ENCODE measurements at regions not wholly inside any gene's neighbourhood (a gene's known extent, or its start where the extent isn't known, plus 50 kb on each side); places are given as distances from the start of the nearest gene placed in this dataset.

DNA sequence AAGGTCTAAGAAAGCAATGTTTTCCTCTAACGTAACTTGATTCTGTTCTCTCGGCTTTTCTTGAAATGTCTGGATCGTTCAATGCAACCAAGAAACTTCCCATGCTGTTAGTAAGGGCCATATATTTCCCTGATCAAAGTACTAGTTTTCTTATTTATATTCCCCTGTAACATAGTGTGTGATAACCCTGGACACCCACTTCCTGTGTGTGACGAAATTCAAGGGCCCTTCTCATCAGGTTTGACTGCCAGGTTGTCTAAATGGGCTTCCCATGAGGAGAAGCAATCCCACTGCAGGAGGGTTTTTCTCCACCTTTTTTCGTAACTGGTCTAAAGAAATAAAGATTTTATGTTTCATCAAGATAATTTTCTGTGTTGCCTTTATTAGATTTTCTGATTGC, 102.6 kb upstream of the RPS6KA2 start:
- no peaks in the 10 kb centered on the region for H3K36me3 Mint-ChIP-seq (ENCODE audit: low read depth)

DNA sequence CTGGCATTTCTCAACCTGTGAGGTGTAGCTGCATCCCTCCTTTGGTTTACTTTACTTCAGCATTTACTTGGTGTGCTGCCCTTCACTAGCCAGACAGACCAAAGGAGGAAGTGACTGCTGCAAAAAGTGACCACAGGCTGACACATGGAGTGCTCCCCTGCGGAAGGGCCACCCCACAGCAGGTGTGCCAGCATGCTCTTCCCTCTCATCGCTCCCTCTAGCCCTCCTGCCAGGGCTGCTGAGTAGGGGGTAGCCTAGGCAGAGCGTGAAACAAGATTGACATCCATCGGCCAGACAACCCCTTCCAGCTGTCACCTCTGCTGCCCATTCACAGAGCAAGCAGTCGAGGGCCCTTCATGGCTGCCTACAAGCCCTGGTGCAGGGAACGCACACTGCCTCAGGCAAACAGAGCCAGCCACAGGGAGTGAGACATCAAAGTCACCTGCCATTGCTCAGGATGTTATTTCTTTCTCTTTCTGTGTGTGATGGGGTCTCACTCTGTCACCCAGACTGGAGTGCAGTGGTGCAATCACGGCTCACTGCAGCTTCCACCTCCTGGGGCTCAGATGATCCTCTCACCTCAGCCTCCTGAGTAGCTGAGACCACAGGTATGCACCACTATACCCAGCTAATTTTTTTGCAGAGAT, 102.0 kb upstream of the RPS6KA2 start:
- H3K27me3 Mint-ChIP-seq (ENCODE audit: insufficient read depth): no peaks in the 10 kb centered on the region
- no peaks in the 10 kb centered on the region for H3K36me3 Mint-ChIP-seq (ENCODE audit: low read depth)
- intact Hi-C loops (cut with micrococcal nuclease): no loop called here
- H3K9me3 Mint-ChIP-seq: no peaks in the 10 kb centered on the region
- no peak for DNase-seq (ENCODE audit: low spot score)
- H3K4me1 Mint-ChIP-seq (ENCODE audit: low read depth): no peaks in the 10 kb centered on the region
- H3K4me3 Mint-ChIP-seq: no peak overlapping the region
- H3K27ac Mint-ChIP-seq: no peak overlapping the region

More for the DNA sequence above, 102.6 kb upstream of the RPS6KA2 start:
- intact Hi-C loops (cut with micrococcal nuclease): no loop called here
- H3K4me3 Mint-ChIP-seq: no peak overlapping the region
- H3K27ac Mint-ChIP-seq: no peak overlapping the region
- H3K27me3 Mint-ChIP-seq (ENCODE audit: insufficient read depth): no peaks in the 10 kb centered on the region
- no peaks in the 10 kb centered on the region for H3K4me1 Mint-ChIP-seq (ENCODE audit: low read depth)
- no peak for DNase-seq (ENCODE audit: low spot score)
- H3K9me3 Mint-ChIP-seq: no peaks in the 10 kb centered on the region

DNA sequence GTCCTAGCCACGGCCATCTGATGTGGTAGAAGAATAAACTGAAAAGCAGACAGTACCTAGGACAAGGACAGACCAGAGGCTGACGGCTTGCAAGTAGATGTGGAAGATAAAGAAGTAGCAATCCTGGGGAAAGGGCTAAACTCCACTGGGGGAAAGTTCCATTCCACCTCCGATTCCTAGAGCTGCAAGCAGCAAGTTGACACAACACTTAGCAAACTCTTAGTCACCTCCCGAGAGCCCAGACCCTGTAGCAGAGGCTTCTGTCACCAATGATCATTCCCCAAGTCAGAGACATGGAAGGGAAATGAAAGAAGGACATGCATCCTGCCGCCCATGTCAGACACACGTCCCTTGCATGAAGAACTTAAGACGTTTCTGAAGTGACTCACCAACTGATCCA, 99.2 kb upstream of the RPS6KA2 start:
- DNase-seq (ENCODE audit: low spot score): no peak
- H3K4me1 Mint-ChIP-seq (ENCODE audit: low read depth): no peaks in the 10 kb centered on the region

DNA sequence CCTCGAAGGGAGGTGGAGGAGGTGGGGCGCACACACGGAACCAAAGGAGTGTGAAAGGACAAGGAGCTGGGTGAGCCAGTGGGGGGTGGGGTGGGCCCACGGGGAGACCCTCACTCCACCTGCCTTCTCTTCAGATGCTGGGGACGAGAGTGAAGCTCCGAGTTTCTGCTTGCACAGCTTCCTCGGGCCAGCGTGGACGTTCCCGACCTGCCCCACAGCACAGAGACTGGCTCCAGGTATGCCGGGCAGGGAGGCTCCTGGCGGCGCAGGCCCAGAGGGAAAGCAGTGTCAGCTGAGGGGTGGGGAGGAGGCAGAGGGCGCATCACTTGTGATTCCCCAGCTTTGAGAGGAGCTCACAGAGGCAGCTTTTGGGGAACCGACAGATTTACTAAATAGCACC, 98.5 kb upstream of the RPS6KA2 start:
- H3K4me3 Mint-ChIP-seq: no peak overlapping the region
- intact Hi-C loops (cut with micrococcal nuclease): no loop called here
- no peaks in the 10 kb centered on the region for H3K9me3 Mint-ChIP-seq
- H3K4me1 Mint-ChIP-seq (ENCODE audit: low read depth): no peaks in the 10 kb centered on the region
- no peak for DNase-seq (ENCODE audit: low spot score)
- H3K27ac Mint-ChIP-seq: no peak overlapping the region
- no peaks in the 10 kb centered on the region for H3K36me3 Mint-ChIP-seq (ENCODE audit: low read depth)
- peaks cover 3% of the 10 kb centered on the region for H3K27me3 Mint-ChIP-seq (ENCODE audit: insufficient read depth)

More for the DNA sequence above, 99.2 kb upstream of the RPS6KA2 start:
- Mint-ChIP-seq H3K4me3 (no peak overlapping the region), H3K9me3 (no peaks in the 10 kb centered on the region), H3K27me3 (ENCODE audit: insufficient read depth) (no peaks in the 10 kb centered on the region), H3K27ac (no peak overlapping the region), H3K36me3 (ENCODE audit: low read depth) (no peaks in the 10 kb centered on the region)
- intact Hi-C loops (cut with micrococcal nuclease): no loop called here

DNA sequence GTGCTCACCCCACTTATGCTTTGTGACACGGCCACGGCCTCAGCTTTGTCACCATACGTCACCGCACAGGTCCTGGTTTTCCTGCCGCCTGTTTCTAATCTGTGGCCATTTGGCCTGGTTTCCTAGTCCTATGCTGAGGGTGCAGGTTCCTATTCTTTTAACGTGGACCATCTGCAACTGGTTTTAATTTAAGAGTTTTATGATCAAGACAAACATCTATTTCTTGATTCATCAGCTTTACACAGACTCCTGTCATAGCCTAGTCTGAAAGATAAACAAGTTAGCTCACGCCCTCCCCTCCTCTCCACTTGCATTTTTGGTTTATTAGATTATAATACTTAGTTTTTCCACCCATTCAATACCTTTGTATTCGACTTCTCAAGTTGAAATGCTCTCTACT, 97.5 kb upstream of the RPS6KA2 start:
- intact Hi-C loops (cut with micrococcal nuclease): no loop called here
- DNase-seq (ENCODE audit: low spot score): no peak
- Mint-ChIP-seq H3K27me3 (ENCODE audit: insufficient read depth) (peaks cover 5% of the 10 kb centered on the region), H3K4me1 (ENCODE audit: low read depth) (no peaks in the 10 kb centered on the region), H3K4me3 (no peak overlapping the region), H3K9me3 (no peaks in the 10 kb centered on the region), H3K27ac (no peak overlapping the region), H3K36me3 (ENCODE audit: low read depth) (no peaks in the 10 kb centered on the region)

DNA sequence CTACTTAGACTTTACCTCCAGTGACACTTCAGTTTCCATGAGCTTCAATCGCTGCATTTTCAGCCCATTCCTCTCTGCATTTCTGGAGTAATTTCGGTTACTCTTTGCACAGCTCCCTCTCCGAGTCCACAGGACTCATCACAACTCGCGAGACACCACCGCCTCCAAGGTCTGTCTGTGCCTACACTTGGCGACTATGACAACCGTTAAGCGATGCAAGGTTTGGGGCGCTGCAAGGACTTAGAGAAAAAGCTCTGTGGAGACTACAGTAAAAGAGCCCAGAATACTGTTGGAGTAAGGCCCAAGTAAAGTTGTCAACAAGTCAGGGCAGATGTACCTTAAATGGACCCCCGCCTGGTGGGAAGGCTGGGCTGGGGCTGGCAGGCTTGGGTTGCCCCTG, 95.7 kb upstream of the RPS6KA2 start:
- intact Hi-C loops (cut with micrococcal nuclease): no loop called here
- Mint-ChIP-seq H3K27ac (no peak overlapping the region), H3K27me3 (ENCODE audit: insufficient read depth) (peaks cover 9% of the 10 kb centered on the region), H3K36me3 (ENCODE audit: low read depth) (no peaks in the 10 kb centered on the region), H3K4me1 (ENCODE audit: low read depth) (no peaks in the 10 kb centered on the region), H3K9me3 (no peaks in the 10 kb centered on the region), H3K4me3 (no peak overlapping the region)
- no peak for DNase-seq (ENCODE audit: low spot score)

DNA sequence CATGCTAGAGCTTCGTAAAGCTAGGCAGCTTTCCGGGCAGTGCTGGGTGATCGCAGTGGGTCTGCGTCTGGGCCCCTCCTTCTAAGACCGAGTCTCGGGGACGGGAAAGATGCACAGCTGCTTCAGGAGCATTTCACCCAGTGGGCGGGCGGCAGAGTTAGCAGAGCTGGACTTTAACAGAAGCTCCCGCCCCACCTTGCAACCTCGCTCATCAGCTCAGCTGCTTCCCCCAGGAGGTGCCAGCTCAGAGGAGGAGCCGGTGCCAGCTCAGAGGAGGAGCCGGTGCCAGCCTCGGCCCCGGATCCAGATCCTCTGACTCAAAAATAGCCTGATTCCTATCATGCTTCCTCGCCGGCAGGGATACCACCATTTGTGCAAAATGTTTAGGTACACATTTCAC, 94.5 kb upstream of the RPS6KA2 start:
- no peaks in the 10 kb centered on the region for H3K4me1 Mint-ChIP-seq (ENCODE audit: low read depth)
- H3K27me3 Mint-ChIP-seq (ENCODE audit: insufficient read depth): peaks cover 13% of the 10 kb centered on the region
- no peaks in the 10 kb centered on the region for H3K9me3 Mint-ChIP-seq
- H3K36me3 Mint-ChIP-seq (ENCODE audit: low read depth): no peaks in the 10 kb centered on the region
- H3K4me3 Mint-ChIP-seq: no peak overlapping the region
- no peak overlapping the region for H3K27ac Mint-ChIP-seq
- intact Hi-C loops (cut with micrococcal nuclease): no loop called here
- DNase-seq (ENCODE audit: low spot score): no peak

DNA sequence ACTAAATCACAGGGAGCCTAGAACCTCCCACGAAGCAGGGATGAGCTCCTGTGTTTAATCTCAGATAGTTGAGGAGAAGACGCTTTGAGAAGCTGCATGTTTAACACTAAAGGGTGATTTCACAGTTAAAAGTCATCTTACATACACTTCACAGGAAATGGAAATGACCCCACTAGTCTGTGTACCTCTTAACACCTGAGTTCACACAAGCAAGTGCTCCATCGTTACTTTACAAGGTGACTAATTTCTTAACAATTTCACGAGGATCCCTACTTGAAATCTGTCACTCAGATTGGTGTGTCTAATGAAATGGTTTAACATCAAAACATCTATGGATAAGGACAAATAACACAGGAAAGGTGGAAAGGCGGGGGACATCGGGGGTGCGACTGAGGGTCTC, 93.8 kb upstream of the RPS6KA2 start:
- no peak overlapping the region for H3K4me3 Mint-ChIP-seq
- no peak overlapping the region for H3K27ac Mint-ChIP-seq
- intact Hi-C loops (cut with micrococcal nuclease): no loop called here
- no peaks in the 10 kb centered on the region for H3K9me3 Mint-ChIP-seq
- DNase-seq (ENCODE audit: low spot score): no peak
- H3K4me1 Mint-ChIP-seq (ENCODE audit: low read depth): no peaks in the 10 kb centered on the region
- no peaks in the 10 kb centered on the region for H3K36me3 Mint-ChIP-seq (ENCODE audit: low read depth)
- peaks cover 14% of the 10 kb centered on the region for H3K27me3 Mint-ChIP-seq (ENCODE audit: insufficient read depth)

DNA sequence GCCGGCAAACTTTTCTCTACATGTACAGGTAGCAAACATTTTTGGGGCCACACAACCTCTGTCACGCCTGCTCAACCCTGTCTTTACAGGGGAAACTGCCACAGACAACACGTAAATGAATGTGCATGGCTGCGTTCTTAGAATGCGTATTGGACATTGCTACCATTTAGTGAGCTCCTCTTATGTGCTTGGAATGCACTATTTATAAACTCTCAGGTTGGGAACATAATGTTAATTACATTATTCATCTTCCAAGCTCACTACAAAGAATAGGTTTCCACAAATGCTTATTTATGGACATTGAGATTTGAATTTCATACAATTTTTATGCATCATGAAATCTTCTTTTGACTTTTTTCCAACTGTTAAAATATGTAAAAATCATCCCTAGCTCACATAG, 92.0 kb upstream of the RPS6KA2 start:
- Mint-ChIP-seq H3K4me1 (ENCODE audit: low read depth) (no peaks in the 10 kb centered on the region), H3K4me3 (no peak overlapping the region), H3K9me3 (no peaks in the 10 kb centered on the region), H3K36me3 (ENCODE audit: low read depth) (no peaks in the 10 kb centered on the region), H3K27me3 (ENCODE audit: insufficient read depth) (peaks cover 14% of the 10 kb centered on the region), H3K27ac (no peak overlapping the region)
- intact Hi-C loops (cut with micrococcal nuclease): no loop called here
- DNase-seq (ENCODE audit: low spot score): no peak

DNA sequence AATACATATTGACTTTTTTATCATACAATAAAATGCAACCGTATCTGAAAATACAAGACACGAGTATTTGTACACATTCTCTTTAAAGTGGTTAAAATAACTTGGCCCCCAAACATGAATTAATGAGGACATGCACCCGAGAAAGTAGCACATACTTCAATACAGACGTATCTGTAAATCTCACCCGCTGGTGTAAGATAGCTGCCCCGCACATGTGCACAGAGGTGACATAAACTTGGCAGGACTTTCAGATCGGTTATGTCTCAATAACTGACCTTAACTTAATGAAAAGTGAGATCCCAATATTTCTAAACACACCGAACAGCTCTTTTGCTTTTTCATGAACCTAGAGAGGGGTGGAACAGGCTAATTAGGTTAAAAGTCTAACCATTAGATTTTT, 91.5 kb upstream of the RPS6KA2 start:
- no peak overlapping the region for H3K27ac Mint-ChIP-seq
- H3K27me3 Mint-ChIP-seq (ENCODE audit: insufficient read depth): peaks cover 14% of the 10 kb centered on the region
- no peaks in the 10 kb centered on the region for H3K9me3 Mint-ChIP-seq
- no peaks in the 10 kb centered on the region for H3K4me1 Mint-ChIP-seq (ENCODE audit: low read depth)
- intact Hi-C loops (cut with micrococcal nuclease): no loop called here
- H3K4me3 Mint-ChIP-seq: no peak overlapping the region
- no peak for DNase-seq (ENCODE audit: low spot score)
- H3K36me3 Mint-ChIP-seq (ENCODE audit: low read depth): no peaks in the 10 kb centered on the region

DNA sequence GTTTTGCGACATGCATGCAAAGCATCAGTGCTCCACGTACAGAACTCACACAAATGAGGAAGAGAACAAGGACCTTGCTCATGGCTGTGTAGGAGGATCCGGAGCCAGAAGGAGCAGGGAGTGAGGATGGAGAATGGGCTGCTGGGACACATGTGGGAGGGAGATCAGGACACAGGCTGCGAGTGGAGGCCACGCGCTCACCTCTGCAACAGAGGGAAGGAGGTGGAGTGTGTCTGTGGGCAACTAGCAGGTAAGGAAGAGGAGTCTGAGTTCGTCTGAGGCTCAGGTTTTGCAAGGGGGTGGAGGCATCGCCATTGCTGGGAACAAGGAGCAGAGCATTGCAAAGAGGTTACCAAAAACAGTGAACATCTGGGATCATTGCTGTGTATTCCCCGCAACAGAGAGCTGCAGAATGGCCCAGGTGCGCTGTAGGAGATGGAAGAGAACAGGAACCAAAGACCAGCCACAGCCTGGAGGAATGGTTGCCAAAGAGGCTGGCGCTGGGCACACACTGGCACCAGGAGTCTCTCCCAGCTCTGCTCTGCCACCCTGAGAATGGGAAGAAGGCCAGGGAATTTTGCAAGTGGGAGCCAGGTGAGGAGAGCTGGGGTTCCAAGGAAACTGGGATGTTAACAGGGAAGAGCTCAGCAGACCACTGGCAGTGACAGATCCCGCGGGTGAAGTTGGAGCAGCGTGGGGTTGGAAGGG, 90.0 kb upstream of the RPS6KA2 start:
- H3K27me3 Mint-ChIP-seq (ENCODE audit: insufficient read depth): peaks cover 14% of the 10 kb centered on the region
- no peak overlapping the region for H3K27ac Mint-ChIP-seq
- no peak overlapping the region for H3K4me3 Mint-ChIP-seq
- no peaks in the 10 kb centered on the region for H3K9me3 Mint-ChIP-seq
- H3K4me1 Mint-ChIP-seq (ENCODE audit: low read depth): no peaks in the 10 kb centered on the region
- DNase-seq (ENCODE audit: low spot score): no peak
- intact Hi-C loops (cut with micrococcal nuclease): no loop called here
- H3K36me3 Mint-ChIP-seq (ENCODE audit: low read depth): no peaks in the 10 kb centered on the region

DNA sequence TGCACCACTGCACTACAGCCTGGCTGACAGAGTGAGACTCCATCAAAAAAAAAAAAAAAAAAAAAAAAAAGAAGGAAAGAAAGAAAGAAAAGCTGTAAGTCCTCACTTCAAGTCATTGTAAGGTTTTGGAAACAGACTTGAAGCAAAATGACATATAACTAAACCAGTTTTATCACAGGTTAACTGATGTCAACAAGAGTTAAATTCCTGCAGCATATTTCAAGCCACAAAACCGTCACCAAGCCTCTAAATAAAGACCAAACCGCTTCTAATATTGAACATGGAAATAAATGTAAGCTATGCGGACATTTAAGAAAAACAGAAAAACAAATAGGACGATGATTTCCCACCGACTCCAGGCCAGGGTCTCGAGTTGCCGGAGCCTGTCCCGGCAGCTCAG, 88.9 kb upstream of the RPS6KA2 start:
- peaks cover 14% of the 10 kb centered on the region for H3K27me3 Mint-ChIP-seq (ENCODE audit: insufficient read depth)
- no peaks in the 10 kb centered on the region for H3K36me3 Mint-ChIP-seq (ENCODE audit: low read depth)
- no peaks in the 10 kb centered on the region for H3K4me1 Mint-ChIP-seq (ENCODE audit: low read depth)
- no peak overlapping the region for H3K27ac Mint-ChIP-seq
- intact Hi-C loops (cut with micrococcal nuclease): no loop called here
- no peak for DNase-seq (ENCODE audit: low spot score)
- no peak overlapping the region for H3K4me3 Mint-ChIP-seq
- H3K9me3 Mint-ChIP-seq: no peaks in the 10 kb centered on the region

DNA sequence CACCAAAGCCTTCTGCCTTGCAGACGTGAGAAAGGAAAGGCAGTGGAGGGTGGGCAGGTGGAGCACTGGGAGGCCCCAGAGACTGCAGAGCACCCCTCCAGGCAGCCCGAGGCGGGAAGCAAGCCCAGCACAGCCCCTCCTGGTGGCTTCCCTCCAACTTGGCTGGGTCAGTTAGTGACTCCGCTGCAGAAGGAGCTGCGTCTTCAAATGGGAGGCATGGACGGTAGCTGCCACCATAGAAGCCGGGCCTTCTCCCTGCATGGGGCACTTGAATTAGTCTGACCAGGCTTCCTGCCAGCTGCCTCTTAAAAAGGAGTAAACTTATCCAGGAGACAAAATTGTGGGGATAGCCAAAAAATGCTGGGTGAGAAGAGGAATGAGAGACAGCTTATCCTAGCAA, 88.0 kb upstream of the RPS6KA2 start:
- Mint-ChIP-seq H3K27ac (no peak overlapping the region), H3K36me3 (ENCODE audit: low read depth) (no peaks in the 10 kb centered on the region), H3K4me3 (no peak overlapping the region), H3K9me3 (no peaks in the 10 kb centered on the region), H3K27me3 (ENCODE audit: insufficient read depth) (peaks cover 11% of the 10 kb centered on the region), H3K4me1 (ENCODE audit: low read depth) (no peaks in the 10 kb centered on the region)
- DNase-seq (ENCODE audit: low spot score): no peak
- intact Hi-C loops (cut with micrococcal nuclease): no loop called here

DNA sequence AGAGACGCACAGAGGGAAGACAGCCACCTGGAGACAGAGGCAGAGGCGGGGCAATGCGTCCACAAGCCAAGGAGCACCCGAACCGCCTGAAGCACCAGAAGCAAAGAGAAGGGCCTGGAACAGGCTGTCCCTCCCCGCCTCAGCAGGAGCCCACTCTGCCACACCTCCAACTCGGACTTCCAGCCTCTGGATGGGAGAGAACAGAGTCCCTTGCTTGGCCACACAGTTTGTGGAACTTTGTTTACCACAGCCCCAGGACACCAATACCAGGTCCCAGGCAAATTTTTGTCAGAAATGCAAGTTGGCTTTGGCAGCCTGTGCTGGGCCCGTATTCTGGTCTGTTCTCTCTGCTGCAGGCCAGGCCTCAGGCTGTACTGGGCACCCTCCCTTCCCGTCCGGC, 87.5 kb upstream of the RPS6KA2 start:
- Mint-ChIP-seq H3K4me3 (no peak overlapping the region), H3K36me3 (ENCODE audit: low read depth) (no peaks in the 10 kb centered on the region), H3K27ac (no peak overlapping the region), H3K4me1 (ENCODE audit: low read depth) (no peaks in the 10 kb centered on the region), H3K9me3 (no peaks in the 10 kb centered on the region), H3K27me3 (ENCODE audit: insufficient read depth) (peaks cover 9% of the 10 kb centered on the region)
- intact Hi-C loops (cut with micrococcal nuclease): no loop called here
- DNase-seq (ENCODE audit: low spot score): no peak

All from activated T-helper 1 cell treated with anti-CD3 and anti-CD28 coated beads, Interleukin-12 subunit alpha, Interleukin-12 subunit beta, Interleukin-2, Interleukin-4 antibody, amounts not matched to agents 30 ng/mL and 10 ng/mL and 1 ng/mL, durations not matched to agents 14 hours and 24 hours and 36 hours (primary cell).